ENCODE measurements at regions not wholly inside any gene's neighbourhood (a gene's known extent, or its start where the extent isn't known, plus 50 kb on each side); places are given as distances from the start of the nearest gene placed in this dataset.
"Not testable (repeated sequence)": the region's sequence is repeated elsewhere in the genome, so short reads cannot be mapped to it uniquely, and the experiment has no call there.

DNA sequence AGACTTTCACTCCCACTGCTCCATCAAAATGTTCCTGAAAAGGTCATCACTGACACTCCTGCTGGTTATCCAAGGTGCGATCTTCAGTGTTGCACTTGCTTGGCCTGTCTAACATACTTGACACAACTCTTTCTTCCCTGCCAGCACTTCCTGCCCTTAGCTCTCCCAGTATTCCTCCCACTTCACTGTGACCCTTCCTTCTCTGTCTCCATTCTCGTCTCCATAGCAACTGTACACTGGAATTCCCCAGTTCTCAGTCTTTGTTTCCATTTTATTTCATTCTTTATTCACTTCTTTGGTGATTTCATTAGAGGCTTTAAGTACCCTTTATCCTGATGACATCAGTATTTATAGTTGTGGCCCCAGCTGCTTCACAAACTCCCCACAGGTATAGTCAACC, 333.0 kb downstream of the IRS1 start:
- DNase-seq, result no peak

GRCh38 chr2:226466124-226466523, 333.5 kb downstream of the IRS1 start:
- DNase-seq, result no peak

DNA sequence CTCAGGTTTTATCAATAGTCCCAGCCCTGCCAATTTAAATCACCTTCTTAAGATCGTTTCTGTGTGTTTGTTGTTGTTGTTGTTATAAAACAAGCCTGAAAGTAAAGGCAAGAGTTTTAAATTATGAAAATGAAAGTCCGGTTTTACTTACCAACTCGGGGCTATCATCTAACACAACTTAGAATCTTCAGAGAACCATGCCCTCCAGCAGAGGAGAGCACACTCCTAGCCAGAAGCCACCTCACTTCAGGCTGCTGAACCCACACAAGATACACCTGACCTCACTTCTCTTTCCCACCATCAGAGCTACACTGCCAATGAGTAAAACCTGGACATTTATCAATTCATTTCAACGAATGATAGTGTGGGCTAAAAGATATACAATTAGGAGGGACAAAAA, 335.2 kb downstream of the IRS1 start:
- no peak for DNase-seq

GRCh38 chr2:226463154-226463553, 336.5 kb downstream of the IRS1 start:
- DNase-seq, result no peak

DNA sequence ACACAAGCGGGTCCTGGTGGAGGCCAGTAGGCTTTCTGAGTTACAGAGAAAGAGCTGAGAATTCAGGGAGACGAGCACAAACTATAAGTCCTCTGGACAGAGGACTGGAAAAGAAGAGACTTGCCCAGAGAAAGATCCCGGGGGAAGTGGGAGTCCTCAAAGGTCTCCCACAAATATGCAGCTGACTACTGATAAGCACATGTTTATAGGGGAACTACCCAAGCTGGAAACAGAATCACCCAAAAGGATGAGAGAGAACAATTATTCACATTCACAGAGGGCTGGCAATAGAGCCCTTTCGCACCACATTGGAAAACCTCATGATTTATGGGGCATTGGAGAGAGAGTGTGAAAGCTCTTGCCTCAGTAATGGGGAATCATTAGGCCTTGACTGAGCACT, 337.6 kb downstream of the IRS1 start:
- DNase-seq, result no peak

DNA sequence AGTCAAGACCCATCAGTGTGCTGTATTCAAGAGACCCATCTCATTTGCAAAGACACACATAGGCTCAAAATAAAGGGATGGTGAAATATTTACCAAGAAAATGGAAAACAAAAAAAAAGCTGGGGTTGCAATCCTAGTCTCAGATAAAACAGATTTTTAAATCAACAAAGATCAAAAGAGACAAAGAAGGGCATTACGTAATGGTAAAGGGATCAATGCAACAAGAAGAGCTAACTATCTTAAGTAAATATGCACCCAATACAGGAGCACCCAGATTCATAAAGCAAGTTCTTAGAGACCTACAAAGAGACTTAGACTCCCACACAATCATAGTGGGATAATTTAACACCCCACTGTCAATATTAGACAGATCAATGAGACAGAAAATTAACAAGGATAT, 343.5 kb downstream of the IRS1 start:
- DNase-seq, result not testable (repeated sequence)

DNA sequence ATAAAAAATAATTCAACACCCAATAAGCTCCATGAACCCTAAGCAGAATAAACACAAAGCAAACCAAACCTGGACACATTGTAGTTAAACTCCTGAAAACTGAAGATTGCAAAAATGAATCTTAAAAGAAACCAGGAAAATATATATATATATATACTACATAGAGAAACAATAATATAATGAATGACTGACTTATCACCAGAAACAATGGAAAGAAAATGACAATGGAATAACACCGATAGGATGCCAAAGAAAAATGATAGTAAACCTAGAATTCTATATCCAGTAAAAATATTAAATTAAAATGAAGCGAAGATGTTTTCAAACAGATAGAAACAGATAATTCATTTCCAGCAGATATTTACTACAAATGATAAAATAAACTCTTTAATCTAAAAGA, 346.9 kb downstream of the IRS1 start:
- no peak for DNase-seq

DNA sequence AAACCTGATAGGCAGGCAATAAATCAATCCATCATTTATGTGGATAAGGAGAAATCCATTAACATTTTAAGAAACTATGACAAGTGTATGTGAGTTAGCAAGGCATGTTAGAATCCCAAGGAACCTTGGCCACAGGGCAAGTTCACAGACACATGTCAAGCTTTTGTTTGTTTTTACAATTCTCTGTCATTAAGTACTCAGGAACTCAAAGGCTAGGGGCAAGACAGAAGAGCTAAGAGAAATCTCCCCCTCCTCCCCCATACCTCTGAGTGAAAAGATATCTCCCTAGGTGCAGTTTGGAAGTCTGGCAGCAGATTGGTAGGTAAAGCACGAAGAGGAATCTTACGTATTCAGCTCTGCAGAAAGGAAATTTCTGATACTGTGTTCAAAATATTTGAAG, 348.1 kb downstream of the IRS1 start:
- DNase-seq, result no peak

GRCh38 chr2:226450141-226450540, 349.5 kb downstream of the IRS1 start:
- DNase-seq, result no peak

DNA sequence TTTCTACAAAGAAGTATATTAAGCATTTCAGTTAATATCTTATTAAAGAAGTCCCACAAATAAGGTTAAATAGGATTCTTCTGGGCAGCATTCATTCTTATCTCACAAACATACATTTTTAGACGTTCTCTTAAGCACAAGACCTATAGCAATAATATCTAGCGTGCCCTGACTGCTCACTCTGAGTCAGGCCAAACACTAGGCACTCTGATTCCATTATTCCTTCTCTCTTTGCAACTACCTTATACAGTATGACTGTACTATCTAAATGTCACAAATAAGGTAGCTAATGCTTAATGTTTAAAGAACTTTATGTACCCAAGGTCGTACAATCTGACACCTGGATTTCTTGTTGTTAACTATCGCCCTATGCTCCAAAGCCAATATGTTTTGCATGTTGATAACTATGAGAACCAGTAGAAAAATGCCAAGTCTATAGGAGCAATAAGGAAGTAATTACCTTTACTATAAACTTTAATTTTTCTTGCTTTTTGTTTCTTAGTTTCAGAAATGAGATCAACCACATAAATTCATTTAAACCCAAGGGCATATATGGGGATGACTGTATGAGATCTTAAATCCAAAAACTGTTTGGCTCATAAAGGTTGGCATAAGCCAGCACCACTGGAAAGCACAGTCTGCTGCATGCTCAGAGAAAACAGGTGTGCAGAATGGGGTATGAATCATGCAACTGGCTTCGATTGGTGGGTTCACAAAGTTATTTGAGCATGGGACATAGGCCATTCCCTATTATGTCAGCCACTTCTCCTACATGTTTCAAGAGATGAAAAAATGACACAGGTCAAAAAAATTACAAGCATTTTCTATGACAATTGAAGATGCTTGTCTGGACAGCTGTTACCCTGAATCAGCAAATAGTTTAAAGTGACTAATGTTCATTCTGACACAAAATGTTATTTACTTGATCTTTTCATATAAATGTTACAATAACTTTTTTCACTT, 352.0 kb downstream of the IRS1 start:
- DNase-seq, result no peak

GRCh38 chr2:226446406-226447001, 353.1 kb downstream of the IRS1 start:
- DNase-seq, result no peak

DNA sequence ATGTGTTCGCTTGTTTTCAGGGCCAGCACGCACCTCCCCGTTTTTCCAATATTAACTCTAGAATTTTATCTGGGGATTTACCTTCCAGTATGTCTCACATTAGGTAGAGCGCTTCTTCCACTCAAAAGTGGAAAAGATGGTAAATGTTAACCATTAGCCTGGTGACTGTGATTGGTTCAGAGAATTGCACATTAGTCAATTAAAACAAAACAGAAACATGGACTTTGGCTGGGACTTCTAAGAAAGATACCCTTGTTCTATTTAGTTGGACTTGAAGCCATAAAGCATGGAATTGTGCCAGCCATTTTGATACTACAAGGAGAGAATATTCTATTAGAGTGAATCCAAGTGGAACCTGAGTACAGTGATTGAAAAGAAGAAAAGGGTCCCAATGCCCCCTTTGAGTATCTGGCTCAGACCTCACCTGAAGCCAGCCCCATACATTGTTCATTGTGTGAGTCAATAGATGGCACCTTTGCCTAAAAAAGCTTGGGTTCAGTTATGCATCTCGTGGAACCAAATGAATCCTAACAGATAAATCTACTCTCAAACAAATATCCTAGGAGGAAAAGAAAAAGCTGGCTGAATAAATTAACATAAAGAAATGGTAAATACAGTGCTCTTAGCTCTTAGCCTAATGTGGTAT, 354.3 kb downstream of the IRS1 start:
- DNase-seq, result no peak

DNA sequence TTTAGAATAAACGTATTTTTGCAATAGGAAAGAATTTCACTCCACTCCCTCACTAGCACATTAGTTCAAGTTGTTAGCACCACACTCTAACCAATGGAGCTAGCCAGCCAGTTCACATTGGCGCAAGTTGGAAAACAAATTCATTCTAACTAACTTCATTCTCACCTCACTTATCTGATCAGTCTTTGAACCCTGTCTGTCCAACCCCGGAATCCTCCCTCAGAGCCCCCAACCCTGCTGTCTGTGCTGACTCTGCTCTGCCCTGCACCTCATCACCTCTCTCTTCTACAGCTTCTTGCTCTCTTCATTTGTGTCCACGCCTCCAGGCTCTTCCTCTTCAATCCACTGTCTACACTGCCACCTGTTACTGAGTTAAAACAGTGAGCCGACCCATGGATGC, 356.5 kb downstream of the IRS1 start:
- DNase-seq, result no peak

DNA sequence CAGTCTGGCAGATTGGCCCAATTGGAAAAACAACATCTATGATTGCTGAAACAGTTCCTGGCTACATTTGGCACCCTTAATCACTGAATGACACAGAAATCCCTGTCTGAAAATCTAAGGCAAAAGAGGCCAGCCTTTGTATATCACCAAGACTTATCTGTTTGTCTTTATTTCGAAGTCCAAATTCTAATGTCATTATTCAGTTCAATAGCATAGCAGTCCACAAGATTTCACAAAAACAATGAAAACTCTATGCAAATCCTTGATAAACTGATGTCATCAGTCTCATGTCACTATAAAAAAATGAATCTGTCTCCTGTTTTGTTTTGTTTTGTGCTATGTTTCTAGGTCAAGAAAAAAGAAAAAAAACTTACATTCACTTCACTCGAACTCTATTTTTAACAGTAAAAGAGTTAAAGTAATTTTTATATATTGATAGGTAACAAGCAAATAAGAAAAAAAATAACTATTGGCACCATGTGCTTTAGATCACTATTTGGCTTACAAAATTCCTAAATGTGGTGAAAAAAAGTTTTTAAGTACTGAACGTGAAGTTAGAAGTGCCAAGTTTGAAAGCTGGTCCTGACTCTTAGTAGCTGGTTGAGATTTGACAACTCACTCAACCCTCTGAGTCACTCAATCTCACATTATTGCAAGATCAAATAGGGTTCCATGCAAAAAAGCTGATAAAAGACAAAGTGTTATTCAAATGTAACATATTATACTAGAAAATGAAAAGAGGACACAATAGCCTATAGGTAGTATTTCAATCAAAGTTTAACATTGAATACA, 359.3 kb downstream of the IRS1 start:
- no peak for DNase-seq

DNA sequence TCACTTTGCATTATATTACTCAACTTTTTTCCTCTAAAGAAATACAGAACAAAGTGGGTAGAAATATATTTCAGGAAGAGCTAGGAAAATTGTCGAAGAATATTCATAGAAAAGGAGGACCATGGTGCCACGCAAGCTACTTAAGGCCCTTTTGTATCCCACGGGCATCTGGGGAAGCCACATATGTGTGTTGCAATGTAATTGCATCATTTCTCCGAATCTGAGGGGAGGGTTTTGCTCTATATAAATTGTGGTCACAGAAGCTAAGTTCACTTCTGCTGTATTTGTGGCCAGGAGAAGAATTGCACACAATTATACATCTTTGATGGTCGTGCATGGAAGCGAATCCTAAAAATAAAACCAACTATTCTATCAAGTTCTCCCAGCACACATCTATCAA, 360.3 kb downstream of the IRS1 start:
- DNase-seq, result no peak

GRCh38 chr2:226435146-226435545, 364.5 kb downstream of the IRS1 start:
- no peak for DNase-seq

DNA sequence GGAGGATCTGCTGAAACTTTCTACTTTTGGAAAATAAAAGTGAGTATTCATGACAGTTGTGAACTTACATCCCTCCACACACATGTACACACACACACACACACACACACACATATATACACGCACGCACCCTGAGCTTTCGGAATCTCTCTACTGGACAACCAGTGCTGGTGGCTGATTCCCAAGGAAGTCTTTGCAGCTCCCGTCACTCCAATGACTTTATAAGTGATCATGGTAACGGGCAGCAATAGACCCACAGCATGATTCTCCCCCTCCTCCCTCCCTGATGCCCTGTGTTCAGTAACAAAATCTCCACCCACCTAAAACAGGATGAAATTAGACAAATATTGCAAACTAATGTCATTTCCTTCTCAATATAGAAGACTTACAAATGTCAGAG, 364.9 kb downstream of the IRS1 start:
- DNase-seq, result no peak

GRCh38 chr2:226431288-226431948, 368.2 kb downstream of the IRS1 start:
- DNase-seq, result no peak

GRCh38 chr2:226429476-226429875, 370.1 kb downstream of the IRS1 start:
- DNase-seq, result no peak

DNA sequence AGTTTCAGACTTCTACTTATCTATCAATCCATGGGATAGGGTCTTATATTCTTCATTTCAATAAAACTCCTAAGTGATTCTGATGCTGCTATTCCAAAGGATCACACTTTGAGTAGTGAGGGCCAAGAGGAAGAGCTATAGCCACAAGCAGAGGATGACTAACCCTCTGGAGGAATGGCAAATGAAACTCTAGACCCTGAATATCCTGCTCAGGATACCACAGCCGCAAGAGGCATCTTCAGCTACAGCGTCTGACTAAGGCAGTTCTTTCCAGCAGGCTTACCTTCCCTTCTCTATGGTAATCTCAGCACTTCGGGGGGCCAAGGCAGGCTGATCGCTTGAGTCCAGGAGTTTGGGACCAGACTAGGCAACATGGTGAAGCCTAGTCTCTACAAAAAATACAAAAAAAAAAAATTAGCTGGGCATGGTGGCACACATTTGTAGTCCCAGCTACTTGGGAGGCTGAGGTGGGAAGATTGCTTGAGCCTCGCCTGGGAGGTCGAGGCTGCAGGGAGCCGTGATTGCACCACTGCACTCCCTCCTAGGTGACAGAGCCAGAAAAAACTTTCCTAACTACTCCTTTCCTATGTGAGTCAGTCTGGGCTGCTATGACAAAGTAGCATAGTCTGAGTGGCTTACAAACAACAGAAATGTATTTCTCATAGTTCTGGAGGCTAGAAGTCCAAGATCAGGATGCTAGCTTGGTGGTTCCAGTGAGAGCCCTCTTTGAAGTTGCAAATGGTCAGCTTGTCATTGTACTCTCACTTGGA, 371.9 kb downstream of the IRS1 start:
- no peak for DNase-seq

DNA sequence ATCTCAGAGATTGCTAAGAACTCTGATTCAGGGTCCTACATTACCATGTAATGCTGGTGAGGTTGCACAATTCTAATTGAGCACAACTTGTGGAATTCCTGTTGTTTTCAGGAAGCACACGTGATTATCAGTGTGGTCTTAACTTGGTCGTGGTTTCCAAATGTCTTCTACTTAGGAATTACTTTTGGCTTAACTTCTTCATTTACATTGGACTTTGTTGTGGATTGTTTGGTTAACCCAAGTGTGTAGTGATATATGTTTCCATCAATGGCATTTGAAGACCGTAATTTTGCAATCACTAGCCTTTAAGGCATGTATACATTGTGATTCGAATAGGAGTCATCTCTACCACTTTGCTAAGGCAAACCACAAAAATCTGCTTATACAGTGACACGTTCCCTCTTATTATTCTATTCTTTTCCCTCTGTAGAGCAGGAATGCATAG, 373.3 kb downstream of the IRS1 start:
- no peak for DNase-seq

DNA sequence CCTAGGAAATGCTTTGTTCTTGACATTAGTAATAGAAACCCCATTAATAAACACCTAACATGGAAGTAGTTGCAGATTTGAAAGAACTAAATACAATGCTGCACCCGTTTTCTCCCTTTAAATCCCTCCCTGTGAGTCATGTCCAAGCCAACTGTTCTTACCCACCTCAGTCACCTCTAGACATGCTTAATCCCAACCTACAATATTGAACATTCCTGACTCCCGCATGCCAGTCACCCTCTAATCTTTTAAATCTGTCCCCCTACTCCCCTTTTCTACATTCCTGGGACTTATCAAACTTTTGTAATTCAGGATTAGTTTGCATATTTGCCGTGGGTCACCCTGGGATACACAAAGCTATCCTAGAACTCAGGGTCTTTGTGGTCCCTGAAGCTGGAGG, 374.6 kb downstream of the IRS1 start:
- no peak for DNase-seq
